Keratinocyte (primary cell): ENCODE measurements at regions not wholly inside any gene's neighbourhood (a gene's known extent, or its start where the extent isn't known, plus 50 kb on each side); places are given as distances from the start of the nearest gene placed in this dataset.

Experiments used
- DNase-seq: peaks from one replicate; pipeline ENCODE4 v3.0.0-alpha.2; 2011; ENCODE audit warnings: low read depth, missing footprints, low spot score
- FAIRE-seq: peaks from 2 replicates; lab custom pipeline; 2011; peaks lifted over from hg19 to GRCh38; lab: Jason Lieb, UNC
- H2AFZ ChIP-seq: 2 replicates; pipeline ENCODE4 v1.6.0; 2012; ENCODE audit warnings: low read length, control low read depth, inconsistent platforms; ENCODE audit not compliant: control insufficient read depth
- H3K27ac ChIP-seq: 2 replicates; pipeline ENCODE4 v1.5.1; 2011; ENCODE audit warnings: low read length; ENCODE audit not compliant: control insufficient read depth, insufficient read depth
- H3K27me3 ChIP-seq: 3 replicates; pipeline ENCODE4 v1.6.0; 2011; ENCODE audit warnings: low read length; ENCODE audit not compliant: control insufficient read depth, insufficient read depth; ENCODE audit errors: extremely low read depth
- H3K36me3 ChIP-seq, 2 experiments: 2 replicates in 1 of 2; 3 replicates in 1 of 2; pipeline ENCODE4 v1.5.1; 2011; ENCODE audit warnings: low read length in 2 of 2, mild to moderate bottlenecking in 1 of 2; ENCODE audit not compliant: control insufficient read depth in 2 of 2, insufficient read depth in 2 of 2; ENCODE audit errors: extremely low read depth in 1 of 2
- H3K4me1 ChIP-seq: 3 replicates; pipeline ENCODE4 v1.5.1; 2011; ENCODE audit warnings: low read length; ENCODE audit not compliant: control insufficient read depth, insufficient read depth; ENCODE audit errors: extremely low read depth
- H3K4me2 ChIP-seq: 3 replicates; pipeline ENCODE4 v1.6.0; 2011; ENCODE audit warnings: low read depth, low read length; ENCODE audit not compliant: control insufficient read depth, insufficient read depth; ENCODE audit errors: extremely low read depth
- H3K4me3 ChIP-seq, 3 experiments: fragments of 200-600 bp in 1 of 3; sonication (generic) in 1 of 3; 2 replicates in 2 of 3; 3 replicates in 1 of 3; pipeline ENCODE4 v1.5.1; 2011 to 2016; ENCODE audit warnings: low read length in 3 of 3, mild to moderate bottlenecking in 3 of 3, control low read depth in 2 of 3, inconsistent platforms in 1 of 3, low read depth in 1 of 3, mixed read lengths in 1 of 3, mixed run types in 1 of 3, moderate library complexity in 1 of 3; ENCODE audit not compliant: control insufficient read depth in 2 of 3, insufficient read depth in 2 of 3; ENCODE audit errors: extremely low read depth in 1 of 3
- H3K79me2 ChIP-seq: 2 replicates; pipeline ENCODE4 v1.6.0; 2012; ENCODE audit warnings: low read length; ENCODE audit not compliant: control insufficient read depth, insufficient read depth
- H3K9ac ChIP-seq: 3 replicates; pipeline ENCODE4 v1.6.0; 2011; ENCODE audit warnings: low read length; ENCODE audit not compliant: control insufficient read depth, insufficient read depth; ENCODE audit errors: extremely low read depth
- H3K9me1 ChIP-seq: 3 replicates; pipeline ENCODE4 v1.6.0; 2011; ENCODE audit warnings: low read length; ENCODE audit not compliant: control insufficient read depth, insufficient read depth; ENCODE audit errors: extremely low read depth
- H3K9me3 ChIP-seq: 2 replicates; pipeline ENCODE4 v1.5.1; 2012; ENCODE audit warnings: low read depth, low read length; ENCODE audit not compliant: control insufficient read depth
- H4K20me1 ChIP-seq: 3 replicates; pipeline ENCODE4 v1.6.0; 2011; ENCODE audit warnings: low read length; ENCODE audit not compliant: control insufficient read depth, insufficient read depth; ENCODE audit errors: extremely low read depth
- CTCF ChIP-seq, 3 experiments: IDR thresholded peaks in 1 of 3; conservative IDR thresholded peaks in 1 of 3; optimal IDR thresholded peaks in 1 of 3; 2 replicates in 2 of 3; 3 replicates in 1 of 3; pipeline versions ENCODE3 to v1.5.1; 2011; ENCODE audit warnings: low read length in 3 of 3, mild to moderate bottlenecking in 3 of 3, moderate library complexity in 2 of 3, control low read depth in 1 of 3, inconsistent platforms in 1 of 3; ENCODE audit not compliant: insufficient read depth in 2 of 3; ENCODE audit errors: extremely low read depth in 1 of 3
- EZH2 ChIP-seq: IDR thresholded peaks from one replicate; pipeline ENCODE4 v1.6.1; 2012; ENCODE audit warnings: inconsistent platforms, mild to moderate bottlenecking, low read length, moderate library complexity
- dilution Hi-C: fragments of 300-500 bp; cut with MboI; formaldehyde crosslinking; loops from one replicate; pipeline ENCODE4 v1.7.0; 2020; ENCODE audit warnings: low sequenced_read_pairs; ENCODE audit not compliant: extremely low pct_ligation_motif_present

DNA sequence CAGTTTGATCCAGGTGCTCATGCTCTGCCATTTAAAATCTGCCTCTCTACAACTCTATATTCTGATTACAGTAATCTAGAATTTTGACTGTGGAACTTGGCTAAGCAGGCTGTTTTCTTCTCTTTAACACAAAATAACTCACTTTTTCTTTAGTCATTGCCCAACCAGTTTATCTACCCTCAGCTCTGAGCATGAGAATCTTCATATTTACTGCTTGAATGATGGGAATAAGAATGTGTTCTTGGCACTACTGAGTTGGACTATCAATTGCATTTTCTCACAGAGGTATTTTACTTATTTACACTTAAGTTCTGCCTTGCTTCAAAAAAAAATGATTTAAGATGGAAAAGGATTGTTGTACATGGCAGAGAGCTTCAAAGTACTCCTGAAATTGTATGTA is 301.1 kb downstream of the CCDC85A start:
- Histone ChIP-seq H3K9ac (no peak overlapping the region), H3K4me2 (no peak overlapping the region), H3K4me3 (no peak overlapping the region), H3K79me2 (no peaks in the 10 kb centered on the region), H3K27me3 (no peaks in the 10 kb centered on the region), H2AFZ (no peak overlapping the region), H3K9me3 (no peaks in the 10 kb centered on the region), H3K9me1 (no peaks in the 10 kb centered on the region), H4K20me1 (no peaks in the 10 kb centered on the region), H3K4me1 (no peaks in the 10 kb centered on the region), H3K36me3 (no peaks in the 10 kb centered on the region), H3K27ac (no peak overlapping the region)
- dilution Hi-C loops, result no loop called here
- no peak for DNase-seq
- TF ChIP-seq EZH2 (no peak), CTCF (optimal IDR thresholded peaks at IDR 0.05 in 1 of 3, IDR thresholded peaks at IDR 0.05 in 1 of 3, conservative IDR thresholded peaks at IDR 0.05 in 1 of 3; ENCODE audit: extremely low read depth in 1 of 3, insufficient read depth in 2 of 3, low read length in 3 of 3) (no peak)
- no peak for FAIRE-seq

GRCh38 chr2:56500317-56500716 is 316.5 kb downstream of the CCDC85A start:
- no peak overlapping the region for H3K4me3 ChIP-seq
- DNase-seq, result no peak
- no peaks in the 10 kb centered on the region for H3K4me1 ChIP-seq
- no peak overlapping the region for H3K4me2 ChIP-seq
- no peak overlapping the region for H3K9ac ChIP-seq
- no peak for TF ChIP-seq EZH2
- TF ChIP-seq CTCF (optimal IDR thresholded peaks at IDR 0.05 in 1 of 3, IDR thresholded peaks at IDR 0.05 in 1 of 3, conservative IDR thresholded peaks at IDR 0.05 in 1 of 3; ENCODE audit: extremely low read depth in 1 of 3, insufficient read depth in 2 of 3, low read length in 3 of 3), result no peak
- H3K9me1 ChIP-seq, result no peaks in the 10 kb centered on the region
- no peak overlapping the region for H2AFZ ChIP-seq
- no peak for FAIRE-seq
- dilution Hi-C loops, result no loop called here
- H3K79me2 ChIP-seq, result no peaks in the 10 kb centered on the region
- H3K36me3 ChIP-seq, result no peaks in the 10 kb centered on the region
- no peaks in the 10 kb centered on the region for H3K9me3 ChIP-seq
- H4K20me1 ChIP-seq, result no peaks in the 10 kb centered on the region
- no peak overlapping the region for H3K27ac ChIP-seq
- H3K27me3 ChIP-seq, result no peaks in the 10 kb centered on the region
